Ammon's horn (tissue), 1 donor: ENCODE measurements at regions not wholly inside any gene's neighbourhood (a gene's known extent, or its start where the extent isn't known, plus 50 kb on each side); places are given as distances from the start of the nearest gene placed in this dataset.

Experiments
- DNase-seq: peaks from one replicate; pipeline ENCODE4 v3.0.0-alpha.2; 2016; ENCODE audit warnings: low spot score

DNA sequence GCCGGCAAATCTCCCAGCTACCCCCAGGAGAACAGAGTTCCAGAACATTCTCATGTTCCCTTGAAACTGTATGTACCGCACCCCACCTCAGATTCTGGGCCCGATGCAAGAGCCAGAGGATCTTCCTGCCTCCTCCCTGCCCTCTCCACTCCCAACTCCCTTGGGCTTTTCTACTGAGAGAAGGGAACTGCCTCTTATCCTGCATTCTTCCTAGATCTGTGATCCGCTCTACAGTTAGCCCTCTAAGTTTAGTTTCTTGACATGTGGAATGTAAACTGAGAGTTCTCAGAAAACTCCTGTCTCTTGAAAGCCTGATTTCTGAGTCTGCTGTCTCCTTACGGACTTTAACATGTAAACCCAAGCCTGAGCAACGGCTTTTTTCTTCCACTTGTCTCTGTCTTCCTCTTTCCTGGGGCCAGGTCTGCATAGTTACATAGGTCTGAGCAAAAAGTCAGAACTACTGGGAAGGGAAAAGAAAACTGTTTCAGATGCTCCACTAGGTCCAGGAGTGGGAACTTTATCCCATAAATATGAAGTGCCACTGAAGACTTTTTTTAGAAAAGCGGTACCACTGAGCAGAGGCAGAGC is 86.5 kb upstream of the TNFAIP3 start:
- no peak for DNase-seq

DNA sequence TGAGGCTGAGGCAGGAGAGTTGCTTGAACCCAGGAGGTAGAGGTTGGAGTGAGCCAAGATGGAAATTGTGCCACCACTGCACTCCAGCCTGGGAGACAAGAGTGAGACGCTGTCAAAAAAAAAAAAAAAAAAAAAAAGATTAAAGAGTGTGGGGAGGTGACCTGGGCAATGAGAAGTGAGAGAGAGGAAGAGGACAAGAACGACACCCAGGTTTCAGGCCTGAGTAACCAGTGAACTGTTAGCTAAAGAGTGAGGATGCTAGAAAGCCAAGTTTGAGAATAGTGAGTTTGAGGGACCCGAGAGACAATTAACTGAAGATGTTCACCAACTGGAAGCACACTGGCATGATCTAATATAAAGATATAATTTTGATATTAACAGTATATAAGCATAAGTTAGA is 85.4 kb upstream of the TNFAIP3 start:
- DNase-seq: no peak

DNA sequence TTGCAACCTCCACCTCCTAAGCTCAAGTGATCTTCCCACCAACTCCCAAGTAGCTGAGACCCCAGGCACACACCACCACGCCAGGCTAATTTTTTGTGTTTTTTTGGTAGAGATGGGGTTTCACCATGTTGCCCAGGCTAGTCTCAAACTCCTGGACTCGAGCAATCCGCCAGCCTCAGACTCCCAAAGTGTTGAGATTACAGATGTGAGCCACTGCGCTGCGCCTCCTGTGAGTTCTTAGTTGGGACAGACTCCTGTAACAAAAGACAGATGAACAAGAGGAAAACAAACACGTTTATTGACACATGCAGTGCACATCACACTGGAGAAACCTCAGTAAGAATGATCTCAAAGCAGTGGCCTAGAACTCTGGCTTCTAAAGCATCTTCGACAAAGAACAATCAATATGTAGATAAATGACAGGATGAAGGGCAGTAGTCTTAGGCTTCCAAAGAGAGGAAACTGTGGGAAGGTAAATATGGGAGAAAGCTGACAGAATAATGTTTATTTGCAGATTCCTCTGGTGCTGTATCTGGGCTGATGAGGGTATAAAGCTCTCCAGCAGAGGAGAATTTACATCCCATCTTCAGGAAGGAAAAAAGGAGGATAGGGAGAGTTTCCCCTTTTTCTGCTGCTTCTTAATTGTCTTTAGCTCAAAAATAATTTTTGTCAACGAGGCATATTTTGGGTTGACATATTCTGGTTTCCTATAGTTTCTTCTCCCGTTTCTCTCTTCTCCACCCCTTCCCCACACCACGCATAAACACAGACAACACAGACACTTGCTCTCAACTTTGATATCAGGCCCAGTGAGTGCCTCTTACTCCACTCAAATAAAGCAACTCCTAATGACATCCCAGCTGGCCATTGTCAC is 84.7 kb upstream of the TNFAIP3 start:
- DNase-seq: no peak

DNA sequence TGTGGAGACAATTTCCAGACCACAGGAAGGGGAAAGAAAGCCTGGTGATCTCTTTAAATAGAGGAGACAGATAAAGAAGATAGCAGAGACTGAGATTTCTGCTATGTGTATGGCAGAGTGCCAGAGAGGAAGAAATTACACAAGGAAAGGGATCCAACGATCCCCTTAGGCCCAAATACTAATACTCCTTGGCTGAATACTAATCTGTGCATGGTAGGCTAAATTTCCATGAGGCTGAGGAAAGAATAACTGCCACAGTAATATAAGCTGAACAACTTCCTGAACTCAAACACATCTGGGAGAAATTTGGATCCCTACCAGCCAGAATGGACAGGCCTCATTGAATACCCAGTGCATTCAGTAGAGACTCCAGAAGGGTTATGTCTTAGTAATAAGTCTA is 83.3 kb upstream of the TNFAIP3 start:
- no peak for DNase-seq

DNA sequence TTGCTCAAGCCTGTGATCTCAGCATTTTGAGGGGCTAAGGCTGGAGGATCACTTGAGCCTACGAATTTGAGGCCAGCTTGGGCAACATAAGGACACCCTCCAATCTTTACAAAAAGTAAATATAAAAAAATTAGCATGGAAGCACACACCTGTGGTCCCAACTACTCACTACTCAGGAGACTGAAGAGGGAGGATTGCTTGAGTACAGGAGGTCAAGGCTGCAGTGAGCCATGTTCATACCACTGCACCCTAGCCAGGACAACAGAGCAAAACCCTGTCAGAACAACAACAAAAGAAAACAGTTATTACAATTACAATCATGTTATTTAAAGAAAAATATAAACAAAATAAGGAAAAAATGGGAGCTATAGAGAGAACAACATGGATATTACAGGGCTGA is 82.5 kb upstream of the TNFAIP3 start:
- DNase-seq: no peak

DNA sequence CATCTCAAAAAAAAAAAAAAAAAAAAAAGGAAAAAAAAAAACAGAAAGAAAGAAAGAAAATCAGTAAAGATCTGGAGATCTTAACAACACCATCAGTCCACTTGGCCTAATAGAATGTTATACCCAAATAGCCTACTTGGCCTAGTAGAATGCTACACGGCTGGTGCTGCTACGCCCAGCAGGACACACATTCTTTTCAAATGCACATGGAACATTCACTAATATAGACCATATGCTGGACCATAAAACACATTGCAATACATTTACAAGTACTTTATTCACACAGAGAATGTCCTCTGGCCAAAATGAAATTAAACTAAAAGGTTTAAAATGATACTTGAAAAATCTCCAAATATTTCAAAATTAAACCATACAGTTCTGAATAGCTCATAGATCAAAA is 80.0 kb upstream of the TNFAIP3 start:
- DNase-seq: no peak

DNA sequence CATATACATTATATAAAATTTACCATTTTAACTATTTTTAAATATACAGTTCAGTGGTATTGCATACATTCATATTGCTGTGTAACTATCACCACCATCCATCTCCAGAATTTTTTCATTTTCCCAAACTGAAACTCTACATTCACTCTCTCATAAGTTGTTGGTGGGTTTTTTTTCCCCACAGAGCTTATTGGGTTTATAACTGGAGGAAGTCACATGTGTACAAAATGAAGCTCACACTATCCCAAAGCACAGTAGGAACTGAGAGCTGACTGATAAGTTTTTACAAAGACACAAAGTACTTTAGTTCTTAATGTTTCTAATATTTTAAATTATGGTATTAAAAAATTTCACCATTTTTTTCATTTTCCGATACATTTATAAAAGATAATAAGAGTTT is 78.8 kb upstream of the TNFAIP3 start:
- no peak for DNase-seq

DNA sequence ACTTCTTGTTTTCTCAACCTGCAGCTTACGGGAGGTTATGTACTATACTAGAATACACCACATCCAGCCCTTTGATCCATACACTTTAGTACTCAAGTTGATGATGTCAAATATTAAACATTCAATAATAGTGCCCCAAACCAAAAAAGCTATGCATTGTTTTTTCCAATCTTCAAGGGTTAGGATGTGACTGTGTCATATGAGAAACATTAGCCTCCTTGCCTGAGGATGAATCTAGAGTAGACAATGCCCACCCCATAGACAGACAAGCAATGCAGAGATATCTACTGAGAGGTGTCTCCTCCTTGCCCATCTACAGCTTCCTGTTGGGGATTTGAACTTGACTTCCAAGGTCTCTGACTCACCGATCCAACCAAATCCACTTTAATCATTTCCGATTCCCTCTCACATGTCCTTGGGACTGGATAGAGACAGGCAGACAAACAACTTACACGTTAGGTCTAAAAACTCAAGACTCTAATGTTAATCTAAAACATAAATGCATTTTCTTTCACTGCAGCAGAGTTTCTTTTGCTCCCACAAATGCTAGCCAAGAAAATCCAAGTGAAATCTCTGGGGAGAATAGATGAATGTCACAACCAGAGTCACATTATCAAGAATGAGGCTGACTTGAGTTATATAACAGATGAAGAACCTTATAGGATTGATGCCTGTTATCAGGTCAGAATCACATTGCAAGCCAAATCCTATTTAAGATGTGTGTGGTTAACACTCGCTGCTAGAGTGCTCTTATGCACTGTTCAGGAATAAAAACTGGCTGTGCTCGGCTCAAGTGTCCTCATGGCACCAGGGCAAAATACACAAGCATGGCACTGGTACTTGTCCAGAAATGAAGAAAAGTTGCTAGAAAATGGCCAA is 75.5 kb upstream of the TNFAIP3 start:
- DNase-seq: no peak

DNA sequence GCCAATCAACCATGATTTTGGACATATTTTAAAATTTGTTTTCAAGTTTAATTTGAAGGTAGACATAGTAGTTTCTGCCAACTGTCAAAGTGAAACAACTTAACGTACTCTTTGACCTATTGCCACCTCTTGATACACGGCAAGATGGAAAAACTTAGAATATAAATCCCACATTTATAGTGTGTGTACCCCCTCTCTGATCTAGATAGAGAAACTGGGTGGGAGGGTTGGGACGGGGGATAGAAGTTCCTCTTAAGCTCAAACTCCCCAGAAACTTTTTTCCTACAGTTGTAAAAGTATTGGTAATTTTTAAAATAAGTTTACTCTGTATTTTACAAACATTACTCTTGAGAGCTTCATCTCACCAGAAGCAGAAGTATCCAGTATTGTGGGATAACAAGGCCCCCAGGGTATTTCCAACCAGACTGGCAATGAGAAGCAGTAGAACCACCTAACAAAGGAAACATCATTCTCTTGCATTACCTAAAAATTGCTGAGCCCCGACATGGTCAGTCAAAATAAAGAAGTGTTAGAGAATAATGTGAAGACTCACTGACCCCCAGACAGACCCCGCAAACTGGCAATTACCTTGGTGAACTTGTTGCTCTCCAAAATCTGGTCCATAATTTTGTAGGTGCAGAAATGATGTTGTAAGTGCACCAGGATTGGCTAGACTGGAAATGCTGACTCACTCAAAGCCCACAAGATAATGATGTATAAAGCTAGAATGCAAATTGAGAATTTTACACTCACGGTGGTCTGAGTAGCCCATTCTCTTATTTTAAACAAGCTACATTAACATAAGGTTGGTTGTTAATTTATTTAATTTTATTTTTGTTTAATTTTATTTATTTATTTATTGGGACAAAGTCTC is 74.7 kb upstream of the TNFAIP3 start:
- DNase-seq: no peak

DNA sequence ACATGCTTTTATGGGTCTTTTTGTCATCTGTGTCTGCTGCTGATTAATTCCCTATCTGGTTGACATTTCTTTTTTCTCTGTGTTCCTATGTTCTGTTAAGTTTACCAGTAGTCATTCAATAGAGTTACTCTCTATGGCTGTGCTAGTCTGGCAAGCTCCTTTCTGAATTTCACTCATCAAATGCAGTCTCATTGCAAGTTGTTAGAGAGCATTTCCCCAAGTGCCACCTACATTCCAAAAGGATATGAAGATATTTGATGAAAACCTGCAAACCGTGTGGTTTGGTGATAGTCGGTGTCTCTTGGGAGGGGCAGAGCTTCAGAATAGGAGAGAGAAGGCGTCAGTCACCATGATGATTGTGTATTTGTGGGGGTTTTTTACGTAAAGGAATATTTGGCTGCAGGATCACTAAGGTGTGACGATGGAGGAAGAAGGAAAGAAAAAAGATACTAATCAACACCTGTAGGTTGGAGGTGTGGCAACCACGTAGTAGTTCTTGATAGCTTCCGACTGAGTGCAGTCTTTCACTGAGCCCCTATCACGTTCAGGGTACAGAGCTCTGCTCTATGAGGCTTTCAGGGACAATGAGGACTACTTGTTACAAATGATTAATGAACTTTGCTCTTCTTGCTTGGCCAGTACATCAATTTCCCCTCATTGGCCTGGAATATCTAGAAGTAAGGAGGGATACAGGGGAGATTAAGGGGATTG is 73.1 kb upstream of the TNFAIP3 start:
- no peak for DNase-seq

DNA sequence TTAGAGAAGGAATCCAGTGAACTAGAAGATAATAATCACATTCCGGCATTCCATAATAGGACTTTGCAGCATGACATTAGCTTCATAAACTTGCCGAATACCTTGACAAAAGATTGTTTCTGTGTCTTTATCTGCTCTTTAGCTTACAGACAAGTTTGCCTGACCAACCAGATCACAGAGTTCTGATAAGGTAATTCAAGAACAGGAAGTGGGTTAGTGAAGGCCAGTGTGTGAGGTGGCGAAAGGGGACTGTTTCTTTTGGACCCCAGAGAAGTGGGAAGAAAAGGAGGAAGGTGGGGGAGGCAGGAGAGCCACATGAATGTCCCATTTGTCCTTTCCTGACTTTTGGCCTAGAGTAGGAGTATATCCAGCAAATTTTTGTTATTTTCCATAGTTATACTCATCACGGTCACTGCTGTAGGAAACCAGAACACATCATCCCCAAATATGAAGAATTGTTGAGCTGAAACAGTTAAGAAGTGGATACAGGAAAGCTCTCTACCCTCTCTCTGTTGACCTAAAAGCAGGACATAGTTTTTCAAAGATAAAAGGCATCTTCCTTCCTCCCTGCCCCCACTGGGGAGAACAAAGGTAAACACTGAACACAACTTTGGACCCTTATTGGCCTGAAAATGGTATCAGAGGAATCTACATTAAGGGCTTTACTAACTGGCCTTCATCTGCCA is 72.4 kb upstream of the TNFAIP3 start:
- DNase-seq: no peak

DNA sequence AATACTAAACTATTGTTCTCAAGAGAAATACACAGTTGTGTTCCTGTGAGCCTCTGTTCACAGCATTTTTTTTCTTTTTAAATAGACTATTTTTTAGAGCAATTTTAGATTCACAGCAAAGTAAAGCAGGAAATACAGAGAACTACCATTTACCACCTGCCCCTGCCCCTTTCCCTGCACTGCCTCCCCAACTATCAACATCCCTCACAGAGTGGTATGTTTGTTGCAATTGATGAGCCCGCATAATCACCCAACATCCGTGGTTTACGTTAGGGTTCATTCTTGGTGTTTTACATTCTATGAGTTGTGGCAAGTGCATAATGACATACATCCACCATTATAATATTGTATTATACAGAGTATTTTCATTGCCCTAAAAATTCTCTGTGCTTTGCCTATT is 71.6 kb upstream of the TNFAIP3 start:
- DNase-seq: no peak

DNA sequence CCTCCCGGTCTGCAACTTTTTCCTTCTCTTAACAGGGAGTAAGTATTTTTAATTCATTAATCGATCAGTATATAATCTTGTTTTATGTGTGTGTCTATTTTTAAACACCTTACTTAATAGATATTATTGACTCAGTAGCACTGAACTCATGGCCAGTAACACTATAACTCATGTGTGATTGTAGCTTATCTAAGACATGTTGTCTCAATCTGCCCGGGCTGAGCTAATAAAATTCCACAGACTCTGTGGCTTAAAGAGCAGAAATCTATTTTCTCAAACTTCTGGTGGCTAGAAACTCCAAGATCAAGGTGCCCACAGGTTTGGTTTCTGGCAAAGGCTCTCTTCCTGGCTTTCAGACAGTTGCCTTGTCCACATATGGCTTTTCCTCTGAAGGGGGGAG is 68.8 kb upstream of the TNFAIP3 start:
- DNase-seq: no peak

DNA sequence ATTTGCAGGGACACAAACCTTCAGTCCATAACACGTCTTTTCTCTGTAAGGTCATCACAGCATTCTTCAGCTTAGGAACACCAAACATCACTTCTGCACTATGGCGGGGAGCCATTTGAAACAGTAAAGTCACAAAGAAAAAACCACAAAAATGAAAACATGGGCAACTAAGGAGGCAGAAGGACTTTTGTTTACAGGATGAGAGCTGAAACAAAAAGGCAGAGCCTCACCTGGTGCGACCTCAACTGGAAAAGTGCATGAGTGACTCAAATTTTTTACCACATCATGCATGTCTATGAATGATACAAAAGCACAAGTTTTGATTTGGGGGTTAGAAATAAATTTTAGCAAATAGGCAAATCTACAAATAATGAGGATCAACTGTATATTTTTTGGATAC is 68.2 kb upstream of the TNFAIP3 start:
- no peak for DNase-seq

DNA sequence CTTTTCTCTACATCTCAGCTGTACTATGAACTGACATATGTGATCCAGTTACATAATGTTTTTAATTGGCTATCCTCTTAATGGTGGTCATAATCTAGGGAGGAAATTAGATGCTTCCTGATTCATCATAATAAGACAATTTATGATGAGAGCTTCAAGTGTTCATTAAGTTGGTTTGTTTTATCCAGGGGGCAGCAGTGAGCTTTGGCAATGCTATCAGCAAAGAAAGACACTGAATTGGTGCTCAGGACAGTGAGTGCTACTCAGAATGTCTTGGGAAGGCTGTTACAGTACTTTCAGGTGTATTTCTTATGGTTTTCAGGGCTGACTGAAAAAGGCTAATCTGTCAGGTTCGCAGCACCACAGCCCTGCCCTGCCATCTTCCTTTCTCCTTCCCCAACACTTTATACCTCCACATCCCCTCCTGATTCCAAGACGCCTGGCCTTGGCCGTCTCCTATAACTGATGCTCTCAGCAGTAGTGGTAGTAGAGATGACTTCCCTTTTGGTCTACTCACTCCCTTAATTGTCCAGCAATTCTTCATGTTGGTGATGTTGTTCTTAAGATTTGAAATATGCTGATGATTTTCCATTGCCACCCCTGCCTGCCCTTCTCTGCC is 67.0 kb upstream of the TNFAIP3 start:
- DNase-seq: peak; percentile 75

DNA sequence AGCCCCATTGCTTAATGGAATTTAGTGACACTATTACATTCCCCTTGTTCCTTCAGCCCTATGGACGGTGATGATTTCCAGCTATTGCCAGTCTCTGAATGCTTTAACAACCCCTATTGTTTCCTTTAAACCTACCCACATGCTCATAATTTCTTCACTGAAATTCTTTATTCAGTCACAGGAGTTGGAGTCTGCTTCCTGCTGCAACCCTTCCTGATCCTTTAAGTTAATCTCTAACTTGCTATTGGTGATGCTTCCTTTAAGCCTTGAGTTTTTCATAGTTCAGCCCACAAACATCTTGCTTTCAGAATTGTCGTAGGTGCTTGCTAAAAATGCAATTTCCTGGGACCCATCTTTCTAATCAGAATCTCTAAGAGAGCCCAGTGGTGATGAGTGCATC is 66.3 kb upstream of the TNFAIP3 start:
- no peak for DNase-seq

DNA sequence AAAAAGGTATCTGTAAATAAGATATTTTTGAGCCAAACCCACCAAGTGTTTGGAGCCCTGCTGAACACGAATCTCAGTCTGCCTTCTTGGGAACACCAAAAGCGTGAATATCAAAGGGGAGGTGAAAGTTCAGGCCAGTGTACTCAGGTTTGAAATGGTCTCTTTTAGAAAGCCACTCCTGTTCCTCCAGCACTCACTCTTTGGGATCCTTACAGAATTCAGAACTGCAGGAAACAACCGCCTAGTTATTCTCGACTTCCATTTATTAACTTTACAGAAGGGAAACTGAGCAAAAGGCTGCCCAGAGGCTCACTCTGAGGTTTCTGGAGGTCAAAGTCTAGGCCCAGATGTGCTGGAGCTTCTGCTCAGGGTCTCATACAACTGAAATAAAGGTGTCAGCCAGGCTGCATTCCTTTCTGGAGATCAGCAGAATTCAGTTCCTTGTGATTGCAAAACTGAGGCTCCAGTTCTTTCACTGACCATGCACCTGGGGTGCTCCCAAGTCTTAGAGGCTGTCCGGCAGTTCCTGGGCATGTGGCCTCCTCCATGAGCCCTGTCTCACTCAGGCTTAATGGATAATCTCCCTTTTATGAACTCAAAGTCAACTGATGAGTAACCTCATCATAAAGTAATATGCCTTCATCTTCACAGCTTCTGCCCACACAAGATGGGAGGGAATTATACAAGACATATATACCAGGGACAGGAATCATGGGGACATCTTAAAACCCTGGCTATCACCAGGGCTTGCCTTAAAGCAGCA is 65.5 kb upstream of the TNFAIP3 start:
- DNase-seq: no peak

DNA sequence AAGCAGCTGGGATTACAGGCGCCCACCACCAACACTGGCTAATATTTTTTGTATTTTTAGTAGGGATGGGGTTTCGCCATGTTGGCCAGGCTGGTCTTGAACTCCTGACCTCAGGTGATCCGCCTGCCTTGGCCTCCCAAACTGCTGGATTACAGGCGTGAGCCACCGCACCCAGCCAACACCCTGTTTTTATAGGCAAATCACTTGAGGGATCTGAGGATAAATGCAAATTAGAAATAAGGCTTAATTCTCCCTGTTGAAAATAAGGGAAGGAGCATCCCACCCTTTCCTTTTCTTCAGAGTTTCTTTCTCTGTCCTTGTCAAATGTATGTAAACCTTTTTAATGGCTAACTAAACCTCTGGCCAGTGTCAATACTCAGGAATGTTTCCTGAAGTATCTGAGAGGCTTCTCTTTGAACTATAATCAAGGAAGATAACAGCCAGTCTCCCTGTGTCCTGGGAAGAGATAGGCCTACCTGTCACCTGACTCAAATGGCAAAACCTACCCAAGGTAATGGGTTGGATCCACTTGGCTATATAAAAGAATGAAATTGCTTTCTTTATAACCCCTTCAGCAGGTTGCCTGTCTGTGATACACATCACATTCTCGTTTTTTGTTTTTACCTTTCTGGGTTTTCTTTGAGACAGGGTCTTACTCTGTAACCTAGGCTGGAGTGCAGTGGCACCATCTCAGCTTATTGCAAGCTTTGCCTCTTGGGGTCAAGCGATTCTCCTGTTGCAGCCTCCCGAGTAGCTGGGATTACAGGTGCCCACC is 64.5 kb upstream of the TNFAIP3 start:
- no peak for DNase-seq

DNA sequence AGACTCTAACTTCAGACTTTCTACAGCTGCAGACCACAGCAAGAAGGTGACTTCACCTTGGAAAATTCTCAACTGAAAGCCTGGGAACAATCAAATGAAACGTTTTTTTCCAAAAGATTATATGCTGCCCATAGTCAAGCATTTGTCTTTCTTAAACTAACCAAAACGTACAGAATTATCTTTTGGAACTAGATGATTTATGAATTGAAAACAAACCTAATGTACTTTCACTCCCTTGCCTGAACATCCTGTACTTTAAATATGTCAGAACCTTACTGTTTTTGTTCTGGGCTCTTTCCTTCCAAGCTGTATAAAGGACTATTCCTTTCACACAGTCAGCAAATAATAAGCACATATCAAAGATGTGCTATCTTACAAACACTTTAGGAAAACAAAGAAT is 62.4 kb upstream of the TNFAIP3 start:
- DNase-seq: no peak
